ENCODE measurements at regions not wholly inside any gene's neighbourhood (a gene's known extent, or its start where the extent isn't known, plus 50 kb on each side); places are given as distances from the start of the nearest gene placed in this dataset.

GRCh38 chr1:25083481-25084345, 148.6 kb downstream of the SYF2 start:
- ChIA-PET CTCF (interaction anchor here (1.5 to 10.8 kb wide), 2 partner anchors 16 to 121 kb away, joined by 5 to 96 read pairs; no protein-coding TSS in a partner anchor), POLR2A (interaction anchor here (0.6 kb wide), 1 partner anchor 36 kb away, joined by 5 read pairs; no protein-coding TSS in a partner anchor)
- no peak for TF ChIP-seq CTCF (IDR thresholded peaks at IDR 0.05; ENCODE audit: insufficient read depth, low read length, missing control alignments)
- H3K4me3 ChIP-seq (ENCODE audit: low read depth, low read length): no peak overlapping the region
- no peak for DNase-seq (ENCODE audit: low read depth, low spot score)

- CTCF ChIA-PET: interaction anchor here (1.5 to 10.8 kb wide), 2 partner anchors 17 to 122 kb away, joined by 5 to 96 read pairs; no protein-coding TSS in a partner anchor
- no peak overlapping the region for H3K4me3 ChIP-seq (ENCODE audit: low read depth, low read length)
- TF ChIP-seq CTCF (IDR thresholded peaks at IDR 0.05; ENCODE audit: insufficient read depth, low read length, missing control alignments): no peak
- no peak for DNase-seq (ENCODE audit: low read depth, low spot score)
- POLR2A ChIA-PET: no interaction called here
Measured at GRCh38 chr1:25082995-25083394, 149.3 kb downstream of the SYF2 start.

GRCh38 chr1:25082216-25082899, 149.9 kb downstream of the SYF2 start:
- DNase-seq (ENCODE audit: low read depth, low spot score): no peak
- no peak for TF ChIP-seq CTCF (IDR thresholded peaks at IDR 0.05; ENCODE audit: insufficient read depth, low read length, missing control alignments)
- ChIA-PET CTCF (interaction anchor here (1.5 to 10.8 kb wide), 2 partner anchors 17 to 123 kb away, joined by 5 to 96 read pairs; no protein-coding TSS in a partner anchor), POLR2A (no interaction called here)
- H3K4me3 ChIP-seq (ENCODE audit: low read depth, low read length): no peak overlapping the region

- POLR2A ChIA-PET: no interaction called here
- DNase-seq (ENCODE audit: low read depth, low spot score): no peak
- no peak for TF ChIP-seq CTCF (IDR thresholded peaks at IDR 0.05; ENCODE audit: insufficient read depth, low read length, missing control alignments)
- CTCF ChIA-PET: interaction anchor here (1.2 to 1.4 kb wide), 4 partner anchors 9 to 124 kb away, joined by 3 to 9 read pairs (median 5); no protein-coding TSS in a partner anchor
- no peak overlapping the region for H3K4me3 ChIP-seq (ENCODE audit: low read depth, low read length)
Measured at GRCh38 chr1:25081496-25081895, 150.8 kb downstream of the SYF2 start.

GRCh38 chr1:25080294-25081209, 150.5 kb upstream of the RUNX3 start:
- no peak for TF ChIP-seq CTCF (IDR thresholded peaks at IDR 0.05; ENCODE audit: insufficient read depth, low read length, missing control alignments)
- ChIA-PET CTCF (interaction anchor here (0.8 to 1.4 kb wide), 7 partner anchors 8 to 147 kb away, joined by 3 to 9 read pairs (median 4); no protein-coding TSS in a partner anchor), POLR2A (no interaction called here)
- no peak for DNase-seq (ENCODE audit: low read depth, low spot score)
- H3K4me3 ChIP-seq (ENCODE audit: low read depth, low read length): no peak overlapping the region

Measured in AG04449 (cell line).